ENCODE measurements at regions not wholly inside any gene's neighbourhood (a gene's known extent, or its start where the extent isn't known, plus 50 kb on each side); places are given as distances from the start of the nearest gene placed in this dataset.

DNA sequence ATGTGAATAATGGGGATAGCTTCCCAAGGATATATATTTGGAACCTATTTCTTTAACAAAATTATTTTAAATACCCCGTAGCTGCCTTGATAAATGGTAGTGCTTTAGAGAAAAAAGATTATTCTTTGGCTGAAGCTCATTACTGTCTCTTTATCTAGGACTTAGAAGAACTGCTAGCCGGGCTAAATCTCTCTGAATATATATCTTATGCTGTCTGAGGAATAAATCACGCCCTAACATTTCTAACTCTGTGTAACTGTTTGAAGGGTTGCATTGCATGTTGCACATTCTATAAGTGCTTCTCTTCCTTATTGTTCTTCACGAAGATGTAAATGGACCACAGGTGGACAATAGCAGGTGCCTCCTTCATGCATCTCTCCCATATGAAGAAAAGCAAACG is 585.0 kb upstream of the ZP4 start:
- TF ChIP-seq, protein P1, sequence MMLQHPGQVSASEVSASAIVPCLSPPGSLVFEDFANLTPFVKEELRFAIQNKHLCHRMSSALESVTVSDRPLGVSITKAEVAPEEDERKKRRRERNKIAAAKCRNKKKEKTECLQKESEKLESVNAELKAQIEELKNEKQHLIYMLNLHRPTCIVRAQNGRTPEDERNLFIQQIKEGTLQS (IDR thresholded peaks at IDR 0.05) = no peak
- TF ChIP-seq SP1 (IDR thresholded peaks at IDR 0.05) (no peak), JUND (IDR thresholded peaks at IDR 0.05) (no peak), GABPA (IDR thresholded peaks at IDR 0.05 in 1 of 2, conservative IDR thresholded peaks at IDR 0.05 in 1 of 2) (no peak), EGR1 (IDR thresholded peaks at IDR 0.05; ENCODE audit: low read depth in 2 of 2) (no peak), HNF4A (conservative IDR thresholded peaks at IDR 0.05) (no peak), NR2F2 (IDR thresholded peaks at IDR 0.05) (no peak), RXRA (IDR thresholded peaks at IDR 0.05) (no peak), RAD21 (IDR thresholded peaks at IDR 0.05) (no peak), FOXA1 (IDR thresholded peaks at IDR 0.05) (no peak), FOXA2 (IDR thresholded peaks at IDR 0.05) (no peak), TAF1 (conservative IDR thresholded peaks at IDR 0.05) (no peak)
- TF ChIP-seq, protein P2, sequence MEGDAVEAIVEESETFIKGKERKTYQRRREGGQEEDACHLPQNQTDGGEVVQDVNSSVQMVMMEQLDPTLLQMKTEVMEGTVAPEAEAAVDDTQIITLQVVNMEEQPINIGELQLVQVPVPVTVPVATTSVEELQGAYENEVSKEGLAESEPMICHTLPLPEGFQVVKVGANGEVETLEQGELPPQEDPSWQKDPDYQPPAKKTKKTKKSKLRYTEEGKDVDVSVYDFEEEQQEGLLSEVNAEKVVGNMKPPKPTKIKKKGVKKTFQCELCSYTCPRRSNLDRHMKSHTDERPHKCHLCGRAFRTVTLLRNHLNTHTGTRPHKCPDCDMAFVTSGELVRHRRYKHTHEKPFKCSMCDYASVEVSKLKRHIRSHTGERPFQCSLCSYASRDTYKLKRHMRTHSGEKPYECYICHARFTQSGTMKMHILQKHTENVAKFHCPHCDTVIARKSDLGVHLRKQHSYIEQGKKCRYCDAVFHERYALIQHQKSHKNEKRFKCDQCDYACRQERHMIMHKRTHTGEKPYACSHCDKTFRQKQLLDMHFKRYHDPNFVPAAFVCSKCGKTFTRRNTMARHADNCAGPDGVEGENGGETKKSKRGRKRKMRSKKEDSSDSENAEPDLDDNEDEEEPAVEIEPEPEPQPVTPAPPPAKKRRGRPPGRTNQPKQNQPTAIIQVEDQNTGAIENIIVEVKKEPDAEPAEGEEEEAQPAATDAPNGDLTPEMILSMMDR (IDR thresholded peaks at IDR 0.05; ENCODE audit: low read depth, low read length, missing input control) = no peak
- TF ChIP-seq, protein P3, sequence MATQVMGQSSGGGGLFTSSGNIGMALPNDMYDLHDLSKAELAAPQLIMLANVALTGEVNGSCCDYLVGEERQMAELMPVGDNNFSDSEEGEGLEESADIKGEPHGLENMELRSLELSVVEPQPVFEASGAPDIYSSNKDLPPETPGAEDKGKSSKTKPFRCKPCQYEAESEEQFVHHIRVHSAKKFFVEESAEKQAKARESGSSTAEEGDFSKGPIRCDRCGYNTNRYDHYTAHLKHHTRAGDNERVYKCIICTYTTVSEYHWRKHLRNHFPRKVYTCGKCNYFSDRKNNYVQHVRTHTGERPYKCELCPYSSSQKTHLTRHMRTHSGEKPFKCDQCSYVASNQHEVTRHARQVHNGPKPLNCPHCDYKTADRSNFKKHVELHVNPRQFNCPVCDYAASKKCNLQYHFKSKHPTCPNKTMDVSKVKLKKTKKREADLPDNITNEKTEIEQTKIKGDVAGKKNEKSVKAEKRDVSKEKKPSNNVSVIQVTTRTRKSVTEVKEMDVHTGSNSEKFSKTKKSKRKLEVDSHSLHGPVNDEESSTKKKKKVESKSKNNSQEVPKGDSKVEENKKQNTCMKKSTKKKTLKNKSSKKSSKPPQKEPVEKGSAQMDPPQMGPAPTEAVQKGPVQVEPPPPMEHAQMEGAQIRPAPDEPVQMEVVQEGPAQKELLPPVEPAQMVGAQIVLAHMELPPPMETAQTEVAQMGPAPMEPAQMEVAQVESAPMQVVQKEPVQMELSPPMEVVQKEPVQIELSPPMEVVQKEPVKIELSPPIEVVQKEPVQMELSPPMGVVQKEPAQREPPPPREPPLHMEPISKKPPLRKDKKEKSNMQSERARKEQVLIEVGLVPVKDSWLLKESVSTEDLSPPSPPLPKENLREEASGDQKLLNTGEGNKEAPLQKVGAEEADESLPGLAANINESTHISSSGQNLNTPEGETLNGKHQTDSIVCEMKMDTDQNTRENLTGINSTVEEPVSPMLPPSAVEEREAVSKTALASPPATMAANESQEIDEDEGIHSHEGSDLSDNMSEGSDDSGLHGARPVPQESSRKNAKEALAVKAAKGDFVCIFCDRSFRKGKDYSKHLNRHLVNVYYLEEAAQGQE (IDR thresholded peaks at IDR 0.05) = no peak
- TF ChIP-seq, protein P4, sequence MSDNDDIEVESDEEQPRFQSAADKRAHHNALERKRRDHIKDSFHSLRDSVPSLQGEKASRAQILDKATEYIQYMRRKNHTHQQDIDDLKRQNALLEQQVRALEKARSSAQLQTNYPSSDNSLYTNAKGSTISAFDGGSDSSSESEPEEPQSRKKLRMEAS (IDR thresholded peaks at IDR 0.05) = no peak
- TF ChIP-seq, protein P5, sequence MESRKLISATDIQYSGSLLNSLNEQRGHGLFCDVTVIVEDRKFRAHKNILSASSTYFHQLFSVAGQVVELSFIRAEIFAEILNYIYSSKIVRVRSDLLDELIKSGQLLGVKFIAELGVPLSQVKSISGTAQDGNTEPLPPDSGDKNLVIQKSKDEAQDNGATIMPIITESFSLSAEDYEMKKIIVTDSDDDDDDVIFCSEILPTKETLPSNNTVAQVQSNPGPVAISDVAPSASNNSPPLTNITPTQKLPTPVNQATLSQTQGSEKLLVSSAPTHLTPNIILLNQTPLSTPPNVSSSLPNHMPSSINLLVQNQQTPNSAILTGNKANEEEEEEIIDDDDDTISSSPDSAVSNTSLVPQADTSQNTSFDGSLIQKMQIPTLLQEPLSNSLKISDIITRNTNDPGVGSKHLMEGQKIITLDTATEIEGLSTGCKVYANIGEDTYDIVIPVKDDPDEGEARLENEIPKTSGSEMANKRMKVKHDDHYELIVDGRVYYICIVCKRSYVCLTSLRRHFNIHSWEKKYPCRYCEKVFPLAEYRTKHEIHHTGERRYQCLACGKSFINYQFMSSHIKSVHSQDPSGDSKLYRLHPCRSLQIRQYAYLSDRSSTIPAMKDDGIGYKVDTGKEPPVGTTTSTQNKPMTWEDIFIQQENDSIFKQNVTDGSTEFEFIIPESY (IDR thresholded peaks at IDR 0.05) = no peak
- no peak for DNase-seq (ENCODE audit: low spot score)
- H3K9ac ChIP-seq (ENCODE audit: low read depth in 1 of 2, low read length in 2 of 2) = no peak overlapping the region
- no peaks in the 10 kb centered on the region for H3K27me3 ChIP-seq (ENCODE audit: control insufficient read depth in 4 of 4, insufficient read depth in 4 of 4, low read length in 3 of 4)
- H3K9me3 ChIP-seq (ENCODE audit: control insufficient read depth in 4 of 4, low read length in 3 of 4) = no peaks in the 10 kb centered on the region
- H3K4me1 ChIP-seq (ENCODE audit: control insufficient read depth in 4 of 4, insufficient read depth in 4 of 4, low read length in 3 of 4) = no peaks in the 10 kb centered on the region
- no peak overlapping the region for H3K4me3 ChIP-seq (ENCODE audit: low read depth in 1 of 3, low read length in 3 of 3)
- WGBS = 63% methylated on average over 5 of the region's 5 CpGs
- H3K36me3 ChIP-seq (ENCODE audit: control insufficient read depth in 4 of 4, insufficient read depth in 3 of 4, low read depth in 1 of 4, low read length in 3 of 4) = no peaks in the 10 kb centered on the region
- no peak overlapping the region for H3K27ac ChIP-seq (ENCODE audit: low read depth in 1 of 2, low read length in 2 of 2)

DNA sequence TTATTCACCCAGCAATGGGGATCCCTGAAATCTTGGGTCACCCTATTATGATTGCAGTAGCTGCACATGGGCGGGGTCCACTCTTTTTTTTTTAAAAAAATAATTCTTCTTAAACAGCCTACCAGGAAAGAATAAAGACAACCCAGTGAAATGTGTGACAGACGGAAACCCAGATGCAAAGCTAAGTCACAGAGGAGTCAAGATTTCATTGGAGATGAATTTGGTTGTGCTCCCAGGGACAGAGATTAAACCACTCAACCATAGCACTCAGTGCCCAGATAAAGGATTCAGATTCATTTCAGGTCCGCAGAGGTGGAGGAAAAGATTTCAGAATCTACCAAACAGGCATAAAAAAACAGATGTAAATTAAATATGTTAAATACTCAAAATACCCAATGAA is 583.5 kb upstream of the ZP4 start:
- no peak for DNase-seq (ENCODE audit: low spot score)
- no peak overlapping the region for H3K27ac ChIP-seq (ENCODE audit: low read depth in 1 of 2, low read length in 2 of 2)

More for the DNA sequence above, 583.5 kb upstream of the ZP4 start:
- Histone ChIP-seq H3K27me3 (ENCODE audit: control insufficient read depth in 4 of 4, insufficient read depth in 4 of 4, low read length in 3 of 4) (no peaks in the 10 kb centered on the region), H3K9ac (ENCODE audit: low read depth in 1 of 2, low read length in 2 of 2) (no peak overlapping the region), H3K36me3 (ENCODE audit: control insufficient read depth in 4 of 4, insufficient read depth in 3 of 4, low read depth in 1 of 4, low read length in 3 of 4) (no peaks in the 10 kb centered on the region), H3K4me1 (ENCODE audit: control insufficient read depth in 4 of 4, insufficient read depth in 4 of 4, low read length in 3 of 4) (no peaks in the 10 kb centered on the region), H3K4me3 (ENCODE audit: low read depth in 1 of 3, low read length in 3 of 3) (no peak overlapping the region), H3K9me3 (ENCODE audit: control insufficient read depth in 4 of 4, low read length in 3 of 4) (no peaks in the 10 kb centered on the region)
- 25% methylated on average over 3 of the region's 3 CpGs for WGBS
- TF ChIP-seq GABPA (IDR thresholded peaks at IDR 0.05 in 1 of 2, conservative IDR thresholded peaks at IDR 0.05 in 1 of 2) (no peak), HNF4A (conservative IDR thresholded peaks at IDR 0.05) (no peak), YY1 (IDR thresholded peaks at IDR 0.05) (no peak), TAF1 (conservative IDR thresholded peaks at IDR 0.05) (no peak), FOXA2 (IDR thresholded peaks at IDR 0.05) (no peak), NR2F2 (IDR thresholded peaks at IDR 0.05) (no peak), SP1 (IDR thresholded peaks at IDR 0.05) (no peak), JUND (IDR thresholded peaks at IDR 0.05) (no peak), RAD21 (IDR thresholded peaks at IDR 0.05) (no peak)
- TF ChIP-seq, protein P4 (IDR thresholded peaks at IDR 0.05) = no peak
- TF ChIP-seq, protein P2 (IDR thresholded peaks at IDR 0.05; ENCODE audit: low read depth, low read length, missing input control) = no peak
